Fibroblast of pulmonary artery (primary cell): ENCODE measurements at regions not wholly inside any gene's neighbourhood (a gene's known extent, or its start where the extent isn't known, plus 50 kb on each side); places are given as distances from the start of the nearest gene placed in this dataset.

Experiments
- DNase-seq: peaks from one replicate; pipeline ENCODE4 v3.0.0-alpha.2; 2010; ENCODE audit warnings: low read depth
- H3K4me3 ChIP-seq: replicated peaks from 2 replicates; pipeline ENCODE4 v1.5.1; 2011; ENCODE audit warnings: low read depth, mild to moderate bottlenecking, control low read depth, low read length, moderate library complexity
- TF ChIP-seq, protein P1 (sequence below): IDR thresholded peaks from 2 replicates; pipeline ENCODE4 v1.5.1; 2011; ENCODE audit warnings: mild to moderate bottlenecking, control low read depth, low read length, inconsistent platforms; ENCODE audit errors: missing control alignments

GRCh38 chr10:33546031-33546430 is 211.6 kb upstream of the NRP1 start:
- TF ChIP-seq, protein P1, sequence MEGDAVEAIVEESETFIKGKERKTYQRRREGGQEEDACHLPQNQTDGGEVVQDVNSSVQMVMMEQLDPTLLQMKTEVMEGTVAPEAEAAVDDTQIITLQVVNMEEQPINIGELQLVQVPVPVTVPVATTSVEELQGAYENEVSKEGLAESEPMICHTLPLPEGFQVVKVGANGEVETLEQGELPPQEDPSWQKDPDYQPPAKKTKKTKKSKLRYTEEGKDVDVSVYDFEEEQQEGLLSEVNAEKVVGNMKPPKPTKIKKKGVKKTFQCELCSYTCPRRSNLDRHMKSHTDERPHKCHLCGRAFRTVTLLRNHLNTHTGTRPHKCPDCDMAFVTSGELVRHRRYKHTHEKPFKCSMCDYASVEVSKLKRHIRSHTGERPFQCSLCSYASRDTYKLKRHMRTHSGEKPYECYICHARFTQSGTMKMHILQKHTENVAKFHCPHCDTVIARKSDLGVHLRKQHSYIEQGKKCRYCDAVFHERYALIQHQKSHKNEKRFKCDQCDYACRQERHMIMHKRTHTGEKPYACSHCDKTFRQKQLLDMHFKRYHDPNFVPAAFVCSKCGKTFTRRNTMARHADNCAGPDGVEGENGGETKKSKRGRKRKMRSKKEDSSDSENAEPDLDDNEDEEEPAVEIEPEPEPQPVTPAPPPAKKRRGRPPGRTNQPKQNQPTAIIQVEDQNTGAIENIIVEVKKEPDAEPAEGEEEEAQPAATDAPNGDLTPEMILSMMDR, result no peak
- no peak overlapping the region for H3K4me3 ChIP-seq
- DNase-seq, result no peak

DNA sequence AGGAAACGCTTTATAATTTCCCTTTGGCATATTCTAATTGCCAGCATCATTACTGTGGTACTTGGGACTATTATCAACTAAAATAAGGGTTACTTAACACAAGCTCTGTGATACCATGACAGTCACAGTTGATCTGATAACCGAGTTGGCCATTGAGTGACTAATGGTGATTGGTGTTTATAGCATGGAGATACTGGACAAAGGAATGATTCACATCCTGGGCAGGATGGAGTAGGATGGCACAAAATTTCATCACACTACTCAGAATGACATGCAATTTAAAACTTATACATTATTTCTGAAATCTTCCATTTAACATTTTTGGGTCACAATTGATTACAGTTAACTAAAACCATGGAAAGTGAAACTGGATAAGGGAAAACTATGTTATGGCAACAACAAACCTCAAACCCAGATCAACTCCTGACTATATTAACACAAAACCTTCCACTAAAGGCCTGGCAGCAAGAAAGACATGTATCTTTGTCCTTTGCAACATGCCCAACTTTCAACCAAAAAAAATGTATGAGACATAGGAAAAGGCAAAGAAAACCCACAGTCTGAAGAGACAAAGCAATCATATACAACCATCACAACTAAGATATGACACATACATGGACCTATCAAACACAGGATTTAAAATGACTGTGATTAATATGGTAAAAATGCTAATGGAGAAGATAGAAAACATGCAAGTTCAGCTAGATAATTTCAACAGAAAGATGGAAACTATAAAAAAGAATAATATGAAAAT is 208.5 kb upstream of the NRP1 start:
- H3K4me3 ChIP-seq, result no peak overlapping the region
- TF ChIP-seq, protein P1, result no peak
- peak; percentile 33 for DNase-seq

DNA sequence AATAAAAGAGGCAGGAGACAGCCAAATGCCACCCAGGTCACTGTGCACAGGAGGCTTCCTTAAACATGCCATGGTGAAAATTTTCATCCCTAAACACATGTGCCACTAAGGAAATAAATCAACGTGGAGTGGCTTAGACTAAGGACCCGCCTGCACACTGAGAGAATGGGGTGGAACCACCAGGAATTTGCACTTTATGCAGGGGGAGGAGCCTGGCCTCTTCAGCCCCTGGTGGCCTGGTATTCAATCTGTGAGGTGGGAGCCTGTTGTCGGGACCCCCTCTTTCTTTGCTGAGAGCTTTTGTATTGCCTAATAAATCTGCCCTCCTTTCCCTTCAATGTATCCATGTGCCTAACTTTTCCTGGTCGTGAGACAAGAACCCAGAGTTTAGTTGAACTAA is 204.6 kb upstream of the NRP1 start:
- TF ChIP-seq, protein P1, result no peak
- no peak for DNase-seq
- no peak overlapping the region for H3K4me3 ChIP-seq

DNA sequence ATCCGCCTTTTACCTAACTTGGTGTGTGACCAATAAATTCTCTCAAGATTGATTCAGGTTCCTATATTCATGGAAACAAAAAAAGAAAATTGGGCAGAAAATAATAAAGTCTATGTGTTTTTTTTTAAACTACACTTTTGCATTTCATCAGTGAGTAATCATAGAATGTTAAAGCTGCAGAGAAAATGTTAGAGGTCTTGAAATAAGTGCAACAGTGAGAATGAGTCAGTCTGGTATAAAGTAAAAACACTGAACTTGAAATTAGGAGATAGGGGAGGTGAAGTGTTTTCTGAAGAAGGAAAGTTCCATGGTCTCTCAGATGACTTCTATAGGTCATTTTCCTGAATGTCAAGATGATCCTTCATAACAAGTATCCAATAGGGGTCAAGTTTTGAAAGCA is 202.6 kb upstream of the NRP1 start:
- no peak for DNase-seq
- TF ChIP-seq, protein P1, result no peak
- H3K4me3 ChIP-seq, result no peak overlapping the region

DNA sequence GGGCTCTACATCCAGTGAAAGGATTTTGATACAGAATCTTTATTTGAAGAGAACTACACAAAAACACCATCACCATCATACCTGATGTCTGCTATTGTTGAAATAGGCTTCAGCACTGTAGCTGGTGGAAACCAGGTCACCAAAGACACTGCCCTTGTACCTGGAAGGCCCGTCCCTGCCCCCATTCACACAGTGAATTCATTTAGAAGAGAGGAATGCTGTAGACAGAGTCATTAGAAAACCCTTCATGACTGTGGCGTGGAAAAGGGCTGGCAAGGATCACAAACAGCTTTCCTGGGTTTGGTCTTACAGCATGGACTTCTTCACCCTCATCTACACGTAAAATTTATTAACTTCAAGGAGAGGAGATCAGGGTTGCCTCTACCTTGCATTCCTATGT is 202.0 kb upstream of the NRP1 start:
- no peak overlapping the region for H3K4me3 ChIP-seq
- no peak for DNase-seq
- TF ChIP-seq, protein P1, result no peak

GRCh38 chr10:33535866-33536265 is 201.4 kb upstream of the NRP1 start:
- TF ChIP-seq, protein P1, result no peak

DNA sequence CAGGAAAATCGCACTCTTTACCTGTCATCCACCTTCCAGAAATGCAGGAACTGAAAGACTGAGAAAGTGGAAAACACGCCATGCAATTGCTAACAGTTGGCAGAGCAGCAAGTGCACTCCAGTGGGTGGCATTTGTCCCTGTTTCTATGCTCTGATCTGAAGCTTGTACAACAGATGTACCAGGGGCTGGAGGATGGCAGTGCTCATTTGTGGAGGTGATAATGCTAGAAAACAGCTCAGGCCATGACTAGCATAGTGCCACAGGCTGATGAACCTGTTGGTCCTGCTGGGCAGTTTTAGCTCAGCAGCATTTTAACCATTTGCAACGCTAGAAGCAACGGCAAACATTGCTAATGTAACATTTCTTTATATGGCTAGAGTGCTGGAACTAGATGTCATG is 199.9 kb upstream of the NRP1 start:
- H3K4me3 ChIP-seq, result no peak overlapping the region
- DNase-seq, result no peak
- TF ChIP-seq, protein P1, result no peak

More at GRCh38 chr10:33535866-33536265, 201.4 kb upstream of the NRP1 start:
- DNase-seq, result no peak
- no peak overlapping the region for H3K4me3 ChIP-seq
